ENCODE measurements at regions not wholly inside any gene's neighbourhood (a gene's known extent, or its start where the extent isn't known, plus 50 kb on each side); places are given as distances from the start of the nearest gene placed in this dataset.

- Histone ChIP-seq H3K4me1 (ENCODE audit: low read length) (no peaks in the 10 kb centered on the region), H3K36me3 (ENCODE audit: insufficient read depth, low read length) (no peaks in the 10 kb centered on the region), H3K9me2 (replicated peaks; ENCODE audit: insufficient read depth, low read length) (no peaks in the 10 kb centered on the region), H4K20me1 (ENCODE audit: insufficient read depth, low read depth, low read length) (no peaks in the 10 kb centered on the region), H3K27me3 (ENCODE audit: low read length) (no peaks in the 10 kb centered on the region), H3K79me2 (ENCODE audit: low read length) (no peaks in the 10 kb centered on the region), H2AFZ (ENCODE audit: low read length) (no peak overlapping the region), H3K4me3 (ENCODE audit: low read length) (no peak overlapping the region), H3K27ac (ENCODE audit: low read length) (no peak overlapping the region), H3K9me3 (ENCODE audit: low read length) (no peaks in the 10 kb centered on the region), H3K4me2 (ENCODE audit: low read depth, low read length, poor library complexity, severe bottlenecking) (no peak overlapping the region), H3K9ac (ENCODE audit: low read length) (no peak overlapping the region)
- DNase-seq = no peak
These were observed 58.9 kb upstream of the MAGI1 start for GRCh38 chr3:66097647-66098046.

GRCh38 chr3:66095295-66096001, 56.7 kb upstream of the MAGI1 start:
- DNase-seq = no peak
- Histone ChIP-seq H3K4me1 (ENCODE audit: low read length) (no peaks in the 10 kb centered on the region), H3K4me3 (ENCODE audit: low read length) (no peak overlapping the region), H3K4me2 (ENCODE audit: low read depth, low read length, poor library complexity, severe bottlenecking) (no peak overlapping the region), H4K20me1 (ENCODE audit: insufficient read depth, low read depth, low read length) (no peaks in the 10 kb centered on the region), H3K27ac (ENCODE audit: low read length) (no peak overlapping the region), H3K27me3 (ENCODE audit: low read length) (no peaks in the 10 kb centered on the region), H2AFZ (ENCODE audit: low read length) (no peak overlapping the region), H3K79me2 (ENCODE audit: low read length) (no peaks in the 10 kb centered on the region), H3K36me3 (ENCODE audit: insufficient read depth, low read length) (no peaks in the 10 kb centered on the region), H3K9me2 (replicated peaks; ENCODE audit: insufficient read depth, low read length) (no peaks in the 10 kb centered on the region), H3K9ac (ENCODE audit: low read length) (no peak overlapping the region), H3K9me3 (ENCODE audit: low read length) (no peaks in the 10 kb centered on the region)

- H3K4me2 ChIP-seq (ENCODE audit: low read depth, low read length, poor library complexity, severe bottlenecking) = no peak overlapping the region
- H3K4me3 ChIP-seq (ENCODE audit: low read length) = no peak overlapping the region
- no peaks in the 10 kb centered on the region for H3K27me3 ChIP-seq (ENCODE audit: low read length)
- no peak for DNase-seq
- no peaks in the 10 kb centered on the region for H3K9me3 ChIP-seq (ENCODE audit: low read length)
- H3K79me2 ChIP-seq (ENCODE audit: low read length) = no peaks in the 10 kb centered on the region
- no peaks in the 10 kb centered on the region for H3K9me2 ChIP-seq (replicated peaks; ENCODE audit: insufficient read depth, low read length)
- no peak overlapping the region for H2AFZ ChIP-seq (ENCODE audit: low read length)
- H3K9ac ChIP-seq (ENCODE audit: low read length) = no peak overlapping the region
- no peaks in the 10 kb centered on the region for H4K20me1 ChIP-seq (ENCODE audit: insufficient read depth, low read depth, low read length)
- H3K4me1 ChIP-seq (ENCODE audit: low read length) = no peaks in the 10 kb centered on the region
- no peaks in the 10 kb centered on the region for H3K36me3 ChIP-seq (ENCODE audit: insufficient read depth, low read length)
- H3K27ac ChIP-seq (ENCODE audit: low read length) = no peak overlapping the region
These were observed 55.3 kb upstream of the MAGI1 start for GRCh38 chr3:66093981-66094380.

GRCh38 chr3:66092175-66092995, 53.7 kb upstream of the MAGI1 start:
- no peaks in the 10 kb centered on the region for H3K4me1 ChIP-seq (ENCODE audit: low read length)
- no peak overlapping the region for H3K27ac ChIP-seq (ENCODE audit: low read length)
- no peaks in the 10 kb centered on the region for H4K20me1 ChIP-seq (ENCODE audit: insufficient read depth, low read depth, low read length)
- H3K9me3 ChIP-seq (ENCODE audit: low read length) = no peaks in the 10 kb centered on the region
- no peak overlapping the region for H2AFZ ChIP-seq (ENCODE audit: low read length)
- H3K4me2 ChIP-seq (ENCODE audit: low read depth, low read length, poor library complexity, severe bottlenecking) = no peak overlapping the region
- H3K9ac ChIP-seq (ENCODE audit: low read length) = no peak overlapping the region
- no peak overlapping the region for H3K4me3 ChIP-seq (ENCODE audit: low read length)
- H3K27me3 ChIP-seq (ENCODE audit: low read length) = no peaks in the 10 kb centered on the region
- no peaks in the 10 kb centered on the region for H3K79me2 ChIP-seq (ENCODE audit: low read length)
- no peak for DNase-seq
- no peaks in the 10 kb centered on the region for H3K36me3 ChIP-seq (ENCODE audit: insufficient read depth, low read length)
- H3K9me2 ChIP-seq (replicated peaks; ENCODE audit: insufficient read depth, low read length) = no peaks in the 10 kb centered on the region

Data from Karpas-422 (cell line).